ENCODE measurements at regions not wholly inside any gene's neighbourhood (a gene's known extent, or its start where the extent isn't known, plus 50 kb on each side); places are given as distances from the start of the nearest gene placed in this dataset.

- DNase-seq, result no peak
These were observed 142.5 kb upstream of the SPACA1 start for GRCh38 chr6:87905101-87905641.

- no peak for DNase-seq
These were observed 143.6 kb upstream of the SPACA1 start for GRCh38 chr6:87904011-87904410.

GRCh38 chr6:87903323-87903722 lies 144.3 kb upstream of the SPACA1 start:
- no peak for DNase-seq

GRCh38 chr6:87902383-87902782 lies 145.3 kb upstream of the SPACA1 start:
- no peak for DNase-seq

- no peak for DNase-seq
These were observed 146.0 kb upstream of the SPACA1 start for GRCh38 chr6:87901613-87902012.

- DNase-seq, result no peak
These were observed 147.4 kb upstream of the SPACA1 start for GRCh38 chr6:87900160-87900698.

GRCh38 chr6:87899499-87900147 lies 148.0 kb upstream of the SPACA1 start:
- DNase-seq, result no peak

GRCh38 chr6:87897663-87898062 lies 150.0 kb upstream of the SPACA1 start:
- DNase-seq, result no peak

GRCh38 chr6:87897013-87897412 lies 150.6 kb upstream of the SPACA1 start:
- no peak for DNase-seq

GRCh38 chr6:87887266-87887665 lies 160.4 kb upstream of the SPACA1 start:
- no peak for DNase-seq

- DNase-seq, result no peak
These were observed 163.4 kb upstream of the SPACA1 start for GRCh38 chr6:87884203-87884602.

GRCh38 chr6:87881342-87881895 lies 166.2 kb upstream of the SPACA1 start:
- no peak for DNase-seq

GRCh38 chr6:87879132-87879861 lies 168.3 kb upstream of the SPACA1 start:
- DNase-seq, result no peak

GRCh38 chr6:87875781-87876180 lies 171.9 kb upstream of the SPACA1 start:
- no peak for DNase-seq

- DNase-seq, result no peak
These were observed 171.5 kb upstream of the AKIRIN2 start for GRCh38 chr6:87873556-87873955.

GRCh38 chr6:87870556-87870955 lies 168.5 kb upstream of the AKIRIN2 start:
- DNase-seq, result no peak

GRCh38 chr6:87869064-87869905 lies 167.3 kb upstream of the AKIRIN2 start:
- no peak for DNase-seq

GRCh38 chr6:87860902-87861301 lies 158.9 kb upstream of the AKIRIN2 start:
- no peak for DNase-seq

- DNase-seq, result no peak
These were observed 156.4 kb upstream of the AKIRIN2 start for GRCh38 chr6:87858440-87858839.

GRCh38 chr6:87851674-87852299 lies 149.8 kb upstream of the AKIRIN2 start:
- no peak for DNase-seq

- DNase-seq, result no peak
These were observed 146.6 kb upstream of the AKIRIN2 start for GRCh38 chr6:87848616-87849015.

- DNase-seq, result no peak
These were observed 145.8 kb upstream of the AKIRIN2 start for GRCh38 chr6:87847830-87848210.

Data from midbrain (tissue), 1 donor.